ENCODE measurements at regions not wholly inside any gene's neighbourhood (a gene's known extent, or its start where the extent isn't known, plus 50 kb on each side); places are given as distances from the start of the nearest gene placed in this dataset.

- H3K27ac ChIP-seq = no peak overlapping the region
- H3K36me3 ChIP-seq = no peaks in the 10 kb centered on the region
- no peak for TF ChIP-seq CTCF (IDR thresholded peaks at IDR 0.05)
- TF ChIP-seq POLR2AphosphoS5 (IDR thresholded peaks at IDR 0.05) = no peak
- no peak for TF ChIP-seq POLR2A (IDR thresholded peaks at IDR 0.05)
- TF ChIP-seq EP300 (IDR thresholded peaks at IDR 0.05; ENCODE audit: low read depth) = no peak
- in situ Hi-C loops (cut with MboI; ENCODE audit: low pct_ligation_motif_present in 1 of 4, low pct_unique_long_range_greater_than_20kb in 1 of 4, low sequenced_read_pairs in 3 of 4) = no loop called here
- H3K4me1 ChIP-seq = no peaks in the 10 kb centered on the region
- no peak overlapping the region for H3K4me3 ChIP-seq
- no peaks in the 10 kb centered on the region for H3K9me3 ChIP-seq
- WGBS, 2 donors (ENCODE audit: low coverage in 1 of 2) = 94 to 100% methylated on average over 1 of the region's 1 CpG
- no peaks in the 10 kb centered on the region for H3K27me3 ChIP-seq
- intact Hi-C loops (cut with DNase I; ENCODE audit: low total_unique reads) = no loop called here
- no peak for DNase-seq
These were observed 78.5 kb upstream of the MYCN start for GRCh38 chr2:15861898-15862297.

- intact Hi-C loops (cut with DNase I; ENCODE audit: low total_unique reads) (no loop called here), in situ Hi-C loops (cut with MboI; ENCODE audit: low pct_ligation_motif_present in 1 of 4, low pct_unique_long_range_greater_than_20kb in 1 of 4, low sequenced_read_pairs in 3 of 4) (no loop called here)
- TF ChIP-seq EP300 (IDR thresholded peaks at IDR 0.05; ENCODE audit: low read depth) = no peak
- TF ChIP-seq CTCF (IDR thresholded peaks at IDR 0.05) = no peak
- no peak for TF ChIP-seq POLR2A (IDR thresholded peaks at IDR 0.05)
- TF ChIP-seq POLR2AphosphoS5 (IDR thresholded peaks at IDR 0.05) = no peak
- WGBS, 2 donors (ENCODE audit: low coverage in 1 of 2) = 72 to 80% methylated on average over 2 of the region's 2 CpGs
- no peak for DNase-seq
- H3K4me1 ChIP-seq = no peaks in the 10 kb centered on the region
- H3K27me3 ChIP-seq = no peaks in the 10 kb centered on the region
- H3K4me3 ChIP-seq = no peak overlapping the region
- no peaks in the 10 kb centered on the region for H3K9me3 ChIP-seq
- no peaks in the 10 kb centered on the region for H3K36me3 ChIP-seq
- H3K27ac ChIP-seq = no peak overlapping the region
These were observed 77.3 kb upstream of the MYCN start for GRCh38 chr2:15863089-15863488.

- Histone ChIP-seq H3K4me3 (no peak overlapping the region), H3K4me1 (no peaks in the 10 kb centered on the region), H3K36me3 (no peaks in the 10 kb centered on the region), H3K27ac (no peak overlapping the region), H3K9me3 (no peaks in the 10 kb centered on the region), H3K27me3 (no peaks in the 10 kb centered on the region)
- intact Hi-C loops (cut with DNase I; ENCODE audit: low total_unique reads) = no loop called here
- 68 to 85% methylated on average over 5 of the region's 5 CpGs for WGBS, 2 donors (ENCODE audit: low coverage in 1 of 2)
- DNase-seq = no peak
- in situ Hi-C loops (cut with MboI; ENCODE audit: low pct_ligation_motif_present in 1 of 4, low pct_unique_long_range_greater_than_20kb in 1 of 4, low sequenced_read_pairs in 3 of 4) = no loop called here
- no peak for TF ChIP-seq POLR2A (IDR thresholded peaks at IDR 0.05)
These were observed 76.7 kb upstream of the MYCN start for GRCh38 chr2:15863494-15864175.

- TF ChIP-seq POLR2AphosphoS5 (IDR thresholded peaks at IDR 0.05) = no peak
- no peak for TF ChIP-seq EP300 (IDR thresholded peaks at IDR 0.05; ENCODE audit: low read depth)
- no peak for TF ChIP-seq CTCF (IDR thresholded peaks at IDR 0.05)
- no peak for TF ChIP-seq POLR2A (IDR thresholded peaks at IDR 0.05)
- intact Hi-C loops (cut with DNase I; ENCODE audit: low total_unique reads) (no loop called here), in situ Hi-C loops (cut with MboI; ENCODE audit: low pct_ligation_motif_present in 1 of 4, low pct_unique_long_range_greater_than_20kb in 1 of 4, low sequenced_read_pairs in 3 of 4) (no loop called here)
- Histone ChIP-seq H3K4me3 (no peak overlapping the region), H3K27me3 (no peaks in the 10 kb centered on the region), H3K9me3 (no peaks in the 10 kb centered on the region), H3K27ac (no peak overlapping the region), H3K36me3 (no peaks in the 10 kb centered on the region), H3K4me1 (no peaks in the 10 kb centered on the region)
- DNase-seq = no peak
- 68 to 69% methylated on average over 3 of the region's 3 CpGs for WGBS, 2 donors (ENCODE audit: low coverage in 1 of 2)
These were observed 76.1 kb upstream of the MYCN start for GRCh38 chr2:15864176-15864769.

All from transverse colon (tissue), 4 donors.